LNCAP (cell line): ENCODE measurements at regions not wholly inside any gene's neighbourhood (a gene's known extent, or its start where the extent isn't known, plus 50 kb on each side); places are given as distances from the start of the nearest gene placed in this dataset.

Experiments
- CTCF ChIP-seq: fragments of 450-650 bp; IDR thresholded peaks from 2 replicates; pipeline ENCODE4 v1.5.1; 2017; ENCODE audit warnings: mild to moderate bottlenecking

GRCh38 chr2:7584017-7584416 is 666.8 kb downstream of the RNF144A start:
- TF ChIP-seq CTCF: no peak

GRCh38 chr2:7586898-7587297 is 669.7 kb downstream of the RNF144A start:
- TF ChIP-seq CTCF: no peak

DNA sequence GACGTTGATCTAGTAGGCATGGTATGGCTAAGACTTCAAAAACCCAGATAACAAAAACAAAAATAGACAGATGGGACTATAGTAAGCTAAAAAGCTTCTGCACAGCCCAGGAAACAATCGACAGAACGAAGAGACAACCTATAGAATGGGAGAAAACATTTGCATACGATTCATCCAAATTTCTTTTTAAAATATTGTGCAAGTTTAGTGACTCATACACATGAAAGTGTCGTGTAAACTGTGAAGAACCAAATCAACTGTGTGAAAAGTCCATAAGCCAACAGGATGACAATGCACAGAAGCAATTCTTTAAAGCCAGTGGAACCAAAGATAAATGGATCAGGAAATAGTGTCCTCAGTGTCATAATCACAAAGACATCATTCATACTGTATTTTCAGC is 671.1 kb downstream of the RNF144A start:
- TF ChIP-seq CTCF: no peak

DNA sequence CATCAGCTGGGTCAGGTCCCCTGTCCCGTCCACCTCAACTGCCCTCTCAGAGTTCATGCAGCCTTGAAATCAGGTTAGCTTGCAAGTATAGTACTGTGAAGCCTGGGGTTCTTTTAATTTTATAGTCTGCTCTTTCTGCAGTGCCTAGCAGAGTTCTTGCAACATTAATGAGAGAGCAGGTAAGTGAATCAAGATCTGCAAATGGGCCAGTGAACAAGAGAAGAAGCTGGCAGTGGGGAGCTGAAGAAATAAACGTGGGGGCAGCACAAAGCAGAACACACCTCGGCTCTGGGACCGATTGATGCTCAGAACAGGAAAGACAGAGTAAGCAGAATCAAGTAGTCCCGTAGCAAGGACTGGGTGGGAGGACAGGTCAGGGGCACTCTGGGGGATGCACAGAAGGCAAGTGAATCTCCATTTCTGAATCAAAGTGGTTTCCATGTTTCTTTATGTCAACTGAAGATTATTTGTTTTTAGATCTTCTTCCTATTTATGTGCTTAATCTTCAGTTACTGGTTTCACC is 675.5 kb downstream of the RNF144A start:
- TF ChIP-seq CTCF: no peak

GRCh38 chr2:7593360-7593759 is 676.1 kb downstream of the RNF144A start:
- TF ChIP-seq CTCF: no peak

DNA sequence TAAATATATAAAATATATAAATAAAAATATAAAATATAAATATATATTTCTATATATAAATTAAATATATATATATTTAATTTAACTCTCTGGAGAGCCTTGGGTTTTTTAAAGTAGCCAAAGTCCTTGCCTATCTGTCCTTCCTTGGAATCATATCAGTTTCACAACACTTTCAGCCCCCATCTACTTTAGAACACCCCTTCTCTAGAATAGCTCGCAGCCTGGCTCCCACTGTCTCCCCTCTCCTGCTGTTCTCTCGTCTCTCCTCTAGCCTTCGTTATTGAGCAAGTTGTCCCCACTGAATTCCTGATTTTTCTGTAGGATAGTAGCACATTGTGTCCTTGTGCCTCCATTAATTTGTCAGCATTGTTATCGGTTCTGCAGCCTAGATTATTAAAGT is 677.0 kb downstream of the RNF144A start:
- TF ChIP-seq CTCF: no peak

DNA sequence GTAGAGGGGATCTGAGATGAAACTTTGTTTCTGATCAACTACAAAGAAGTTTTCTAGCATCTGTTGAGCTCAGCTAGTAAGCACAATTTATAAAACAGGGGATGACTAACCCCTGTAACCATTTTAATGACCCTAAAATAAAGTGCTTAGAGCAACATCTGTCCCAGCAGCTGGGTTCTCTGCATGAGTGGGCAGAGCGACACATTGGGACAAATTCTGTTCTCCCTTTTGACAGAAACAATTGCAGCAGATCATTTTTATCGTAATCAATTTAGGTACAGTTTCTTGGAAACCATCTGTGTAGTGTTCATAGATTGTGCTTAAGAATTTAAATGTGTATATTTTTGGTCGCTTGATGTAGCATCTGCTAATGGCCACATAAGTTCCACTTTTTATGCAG is 678.0 kb downstream of the RNF144A start:
- no peak for TF ChIP-seq CTCF

GRCh38 chr2:7598402-7598801 is 681.2 kb downstream of the RNF144A start:
- no peak for TF ChIP-seq CTCF
